ENCODE measurements at regions not wholly inside any gene's neighbourhood (a gene's known extent, or its start where the extent isn't known, plus 50 kb on each side); places are given as distances from the start of the nearest gene placed in this dataset.
"Not testable (repeated sequence)": the region's sequence is repeated elsewhere in the genome, so short reads cannot be mapped to it uniquely, and the experiment has no call there.

DNA sequence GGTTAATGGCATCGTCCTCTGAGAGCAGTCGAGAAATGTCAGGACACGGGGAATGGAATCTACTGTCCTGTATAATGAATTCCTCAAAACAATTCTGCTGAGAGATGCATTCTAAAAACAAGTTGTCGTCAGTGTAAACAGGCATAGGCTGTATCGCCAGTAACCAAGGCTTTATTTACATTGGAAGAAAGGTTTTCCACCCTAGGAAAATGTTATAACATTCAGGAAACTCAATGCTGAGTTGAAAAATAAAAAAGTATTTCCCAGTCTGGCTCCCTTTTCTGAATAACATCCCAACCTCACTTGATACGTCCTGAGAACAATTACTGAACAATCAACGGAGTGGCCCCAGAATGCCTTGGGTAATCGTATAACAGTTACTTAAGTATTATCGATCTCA is 79.6 kb upstream of the UCN3 start:
- in situ Hi-C loops (cut with MboI), result no loop called here
- Histone ChIP-seq H3K9me2 (ENCODE audit: insufficient read depth) (no peaks in the 10 kb centered on the region), H3F3A (ENCODE audit: insufficient read depth) (0 out of 2 replicates have a peak, but pooled peaks cover under 1% of the 10 kb centered on the region), H3K79me2 (ENCODE audit: insufficient read depth) (no peaks in the 10 kb centered on the region), H3K27ac (no peak overlapping the region), H3K4me2 (ENCODE audit: unreplicated experiment) (no peak overlapping the region), H3K9ac (peak overlapping the region; percentile 32; the same call in 1 of the 2 replicates), H4K20me1 (ENCODE audit: insufficient read depth) (no peaks in the 10 kb centered on the region), H3K9me3 (ENCODE audit: low read depth) (no peaks in the 10 kb centered on the region), H3K36me3 (ENCODE audit: low read depth) (no peaks in the 10 kb centered on the region), H3K4me1 (ENCODE audit: insufficient read depth) (peaks cover 8% of the 10 kb centered on the region; the same call in 1 of the 2 replicates), H3K27me3 (replicated peaks; ENCODE audit: insufficient read depth) (no peaks in the 10 kb centered on the region), H2AFZ (peak overlapping the region; percentile 52; the same call in 1 of the 2 replicates), H3K4me3 (no peak overlapping the region)
- DNase-seq, result no peak
- WGBS, 2 experiments (ENCODE audit: low coverage in 1 of 2, low lambda C conversion rate in 2 of 2, missing lambda C conversion rate in 2 of 2), result 87 to 88% methylated on average over 9 of the region's 9 CpGs
- TF ChIP-seq EZH2phosphoT487 (IDR thresholded peaks at IDR 0.05; ENCODE audit: insufficient read depth, low read depth) (no peak), EZH2 (IDR thresholded peaks at IDR 0.05; ENCODE audit: insufficient read depth, poor library complexity, severe bottlenecking) (no peak)

DNA sequence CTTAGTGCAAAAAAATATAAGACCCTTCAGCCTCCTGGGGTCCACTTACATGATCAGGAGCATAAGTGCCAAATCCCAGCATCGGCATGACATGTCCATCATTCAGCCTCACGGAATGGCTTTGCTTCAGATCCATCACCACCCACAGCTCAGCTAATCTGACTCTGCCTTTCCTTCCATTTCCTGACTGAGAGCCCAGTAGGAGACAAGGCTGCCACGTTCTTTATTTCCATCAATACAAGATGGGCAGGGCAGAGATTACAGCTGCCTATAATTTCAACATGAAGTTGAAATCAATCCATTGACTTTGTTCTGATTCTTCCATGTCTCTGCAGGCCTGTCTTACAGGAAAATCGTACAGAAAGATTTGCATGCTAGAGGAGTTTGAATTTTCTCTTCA is 76.4 kb upstream of the UCN3 start:
- Histone ChIP-seq H3K9me3 (ENCODE audit: low read depth) (no peaks in the 10 kb centered on the region), H3K4me2 (ENCODE audit: unreplicated experiment) (no peak overlapping the region), H3K4me3 (no peak overlapping the region), H4K20me1 (ENCODE audit: insufficient read depth) (no peaks in the 10 kb centered on the region), H3K36me3 (ENCODE audit: low read depth) (no peaks in the 10 kb centered on the region), H3F3A (ENCODE audit: insufficient read depth) (peaks cover 22% of the 10 kb centered on the region), H2AFZ (no peak overlapping the region), H3K27me3 (replicated peaks; ENCODE audit: insufficient read depth) (no peaks in the 10 kb centered on the region), H3K27ac (no peak overlapping the region), H3K9ac (no peak overlapping the region), H3K4me1 (ENCODE audit: insufficient read depth) (peaks cover 22% of the 10 kb centered on the region), H3K79me2 (ENCODE audit: insufficient read depth) (no peaks in the 10 kb centered on the region), H3K9me2 (ENCODE audit: insufficient read depth) (no peaks in the 10 kb centered on the region)
- in situ Hi-C loops (cut with MboI), result no loop called here
- no peak for DNase-seq
- WGBS, 2 experiments (ENCODE audit: low coverage in 1 of 2, low lambda C conversion rate in 2 of 2, missing lambda C conversion rate in 2 of 2), result 14 to 22% methylated on average over 4 of the region's 4 CpGs
- no peak for TF ChIP-seq EZH2 (IDR thresholded peaks at IDR 0.05; ENCODE audit: insufficient read depth, poor library complexity, severe bottlenecking)
- TF ChIP-seq EZH2phosphoT487 (IDR thresholded peaks at IDR 0.05; ENCODE audit: insufficient read depth, low read depth), result no peak

DNA sequence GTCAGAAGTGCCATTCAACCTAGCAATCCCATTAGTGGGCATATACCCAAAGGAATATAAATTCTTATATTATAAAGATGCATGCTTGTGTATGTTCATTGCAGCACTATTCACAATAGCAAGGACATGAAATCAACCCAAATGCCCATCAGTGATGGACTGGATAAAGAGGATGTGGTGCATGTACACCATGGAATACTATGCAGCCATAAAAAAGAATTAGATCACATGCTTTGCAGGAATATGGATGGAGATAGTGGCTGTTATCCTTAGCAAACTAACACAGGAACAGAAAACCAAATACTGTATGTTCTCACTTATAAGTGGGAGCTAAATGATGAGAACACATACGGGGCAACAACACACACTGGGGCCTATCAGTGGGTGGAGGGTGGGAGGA is 75.5 kb upstream of the UCN3 start:
- Histone ChIP-seq H3K4me1 (ENCODE audit: insufficient read depth) (peaks cover 20% of the 10 kb centered on the region), H3F3A (ENCODE audit: insufficient read depth) (peaks cover 25% of the 10 kb centered on the region)
- H3K27me3 ChIP-seq (replicated peaks; ENCODE audit: insufficient read depth); DNase-seq; H2AFZ ChIP-seq; H3K4me3 ChIP-seq; in situ Hi-C loops (cut with MboI); H3K27ac ChIP-seq; H3K79me2 ChIP-seq (ENCODE audit: insufficient read depth); H3K9me2 ChIP-seq (ENCODE audit: insufficient read depth); H3K36me3 ChIP-seq (ENCODE audit: low read depth); H3K9me3 ChIP-seq (ENCODE audit: low read depth); H3K9ac ChIP-seq; H3K4me2 ChIP-seq (ENCODE audit: unreplicated experiment); H4K20me1 ChIP-seq (ENCODE audit: insufficient read depth): not testable (repeated sequence)
- 56 to 74% methylated on average over 1 of the region's 1 CpG for WGBS, 2 experiments (ENCODE audit: low coverage in 1 of 2, low lambda C conversion rate in 2 of 2, missing lambda C conversion rate in 2 of 2)

DNA sequence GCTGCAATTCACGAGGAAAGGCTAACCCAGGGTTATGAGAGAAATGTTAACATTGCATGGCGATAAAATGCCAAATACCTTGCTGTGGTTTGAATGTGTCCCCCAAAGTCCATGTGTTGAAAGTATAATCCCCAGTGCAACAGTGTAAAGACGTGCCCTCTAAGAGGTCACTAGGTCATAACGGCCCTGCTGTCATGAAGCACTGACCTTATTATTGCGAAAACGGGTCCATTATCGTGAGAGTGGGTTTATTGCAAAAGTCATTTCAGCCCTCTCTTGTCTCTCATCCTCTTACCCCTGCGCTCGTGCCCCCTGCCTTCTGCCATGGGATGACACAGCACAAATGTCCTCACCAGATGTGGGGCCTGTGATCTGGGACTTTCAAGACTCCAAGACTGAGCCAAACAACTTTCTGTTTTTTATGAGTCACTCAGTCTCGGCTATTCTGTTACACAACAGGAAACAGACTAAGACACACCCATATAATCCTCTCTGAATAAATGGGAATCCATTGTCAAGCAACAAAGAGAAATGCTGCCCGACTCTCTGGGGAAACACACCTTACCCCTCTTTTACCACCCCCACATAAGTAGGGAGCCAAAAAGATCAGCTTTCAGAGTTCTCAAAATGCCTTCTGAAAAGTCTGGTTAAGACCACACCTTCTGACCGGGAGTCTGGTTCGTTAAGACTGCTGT is 73.1 kb upstream of the UCN3 start:
- 19 to 20% methylated on average over 13 of the region's 13 CpGs for WGBS, 2 experiments (ENCODE audit: low coverage in 1 of 2, low lambda C conversion rate in 2 of 2, missing lambda C conversion rate in 2 of 2)
- no peaks in the 10 kb centered on the region for H3K79me2 ChIP-seq (ENCODE audit: insufficient read depth)
- peak overlapping the region; percentile 56 for H3K4me3 ChIP-seq
- H3K27me3 ChIP-seq (replicated peaks; ENCODE audit: insufficient read depth), result no peaks in the 10 kb centered on the region
- H4K20me1 ChIP-seq (ENCODE audit: insufficient read depth), result no peaks in the 10 kb centered on the region
- H3K9ac ChIP-seq, result peak overlapping the region; percentile 63
- H3K4me1 ChIP-seq (ENCODE audit: insufficient read depth), result peaks cover 14% of the 10 kb centered on the region
- no peaks in the 10 kb centered on the region for H3K9me3 ChIP-seq (ENCODE audit: low read depth)
- H3K36me3 ChIP-seq (ENCODE audit: low read depth), result no peaks in the 10 kb centered on the region
- H3K27ac ChIP-seq, result peak overlapping the region; percentile 91
- in situ Hi-C loops (cut with MboI), result no loop called here
- H3K9me2 ChIP-seq (ENCODE audit: insufficient read depth), result no peaks in the 10 kb centered on the region
- H3K4me2 ChIP-seq (ENCODE audit: unreplicated experiment), result peak overlapping the region; percentile 63
- DNase-seq, result peak; percentile 94
- TF ChIP-seq EZH2phosphoT487 (IDR thresholded peaks at IDR 0.05; ENCODE audit: insufficient read depth, low read depth), result no peak
- TF ChIP-seq EZH2 (IDR thresholded peaks at IDR 0.05; ENCODE audit: insufficient read depth, poor library complexity, severe bottlenecking), result no peak
- H3F3A ChIP-seq (ENCODE audit: insufficient read depth), result peaks cover 25% of the 10 kb centered on the region
- H2AFZ ChIP-seq, result peak overlapping the region; percentile 87

Data from GM23248 (cell line).